ENCODE measurements at regions not wholly inside any gene's neighbourhood (a gene's known extent, or its start where the extent isn't known, plus 50 kb on each side); places are given as distances from the start of the nearest gene placed in this dataset.

DNA sequence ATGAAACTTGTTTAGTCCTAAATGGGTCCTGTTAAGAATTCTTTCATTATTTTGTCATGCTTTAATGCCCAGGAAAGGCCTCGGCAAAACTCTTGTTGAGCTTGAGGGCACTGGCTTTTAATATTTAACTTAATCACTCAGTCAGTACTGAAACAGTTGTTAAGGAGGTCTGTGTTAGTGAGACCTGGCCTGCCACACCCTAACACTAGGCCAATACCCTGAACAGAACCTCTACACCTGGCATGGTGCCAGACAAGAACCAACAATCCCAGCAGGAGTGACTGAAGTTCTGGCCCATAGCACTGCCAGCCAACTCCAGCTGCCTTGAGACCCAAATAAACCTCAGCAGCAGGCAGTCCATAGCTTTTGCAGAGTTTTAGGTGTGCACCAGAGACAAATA, 85.7 kb upstream of the ITM2A start:
- Histone ChIP-seq H3K4me3 (no peak overlapping the region), H3K36me3 (no peaks in the 10 kb centered on the region), H3K27me3 (no peaks in the 10 kb centered on the region), H3K27ac (no peak overlapping the region), H3K9me3 (no peaks in the 10 kb centered on the region), H3K4me1 (no peaks in the 10 kb centered on the region)
- no peak for TF ChIP-seq POLR2A (IDR thresholded peaks at IDR 0.05)
- TF ChIP-seq, protein P1, sequence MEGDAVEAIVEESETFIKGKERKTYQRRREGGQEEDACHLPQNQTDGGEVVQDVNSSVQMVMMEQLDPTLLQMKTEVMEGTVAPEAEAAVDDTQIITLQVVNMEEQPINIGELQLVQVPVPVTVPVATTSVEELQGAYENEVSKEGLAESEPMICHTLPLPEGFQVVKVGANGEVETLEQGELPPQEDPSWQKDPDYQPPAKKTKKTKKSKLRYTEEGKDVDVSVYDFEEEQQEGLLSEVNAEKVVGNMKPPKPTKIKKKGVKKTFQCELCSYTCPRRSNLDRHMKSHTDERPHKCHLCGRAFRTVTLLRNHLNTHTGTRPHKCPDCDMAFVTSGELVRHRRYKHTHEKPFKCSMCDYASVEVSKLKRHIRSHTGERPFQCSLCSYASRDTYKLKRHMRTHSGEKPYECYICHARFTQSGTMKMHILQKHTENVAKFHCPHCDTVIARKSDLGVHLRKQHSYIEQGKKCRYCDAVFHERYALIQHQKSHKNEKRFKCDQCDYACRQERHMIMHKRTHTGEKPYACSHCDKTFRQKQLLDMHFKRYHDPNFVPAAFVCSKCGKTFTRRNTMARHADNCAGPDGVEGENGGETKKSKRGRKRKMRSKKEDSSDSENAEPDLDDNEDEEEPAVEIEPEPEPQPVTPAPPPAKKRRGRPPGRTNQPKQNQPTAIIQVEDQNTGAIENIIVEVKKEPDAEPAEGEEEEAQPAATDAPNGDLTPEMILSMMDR (IDR thresholded peaks at IDR 0.05) = no peak
- DNase-seq = no peak
- WGBS (ENCODE audit: insufficient coverage, low coverage, low lambda C conversion rate, missing lambda C conversion rate) = 100% methylated on average over 1 of the region's 1 CpG
- ATAC-seq = no peak
- intact Hi-C loops (cut with DNase I) = no loop called here

DNA sequence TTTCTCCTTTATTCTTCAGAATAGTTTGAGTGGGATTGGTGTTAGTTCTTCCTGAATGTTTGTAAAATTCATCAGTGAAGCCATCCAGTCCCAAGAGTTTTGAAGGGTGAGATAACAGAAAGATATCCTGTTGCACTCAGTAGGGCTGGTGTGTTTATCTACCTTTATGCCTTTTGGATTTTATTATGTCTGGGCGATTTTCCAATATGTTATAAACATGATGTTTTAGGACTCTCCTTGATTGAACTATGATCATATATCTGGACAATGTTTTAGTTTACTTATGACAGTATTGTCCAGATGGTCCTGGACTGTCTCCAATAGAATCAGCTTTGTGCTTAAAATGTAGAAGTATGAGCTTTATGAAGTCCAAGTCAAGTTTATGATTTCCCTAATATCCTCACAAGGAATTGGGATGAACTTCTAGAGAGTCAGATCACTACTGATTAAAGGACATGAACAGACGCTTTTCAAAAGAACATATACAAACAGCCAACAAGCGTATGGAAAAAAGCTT, 77.6 kb upstream of the ITM2A start:
- Histone ChIP-seq H3K9me3 (no peaks in the 10 kb centered on the region), H3K36me3 (no peaks in the 10 kb centered on the region), H3K27me3 (peaks cover 0 to 7% of the 10 kb centered on the region in 2 donors), H3K27ac (no peak overlapping the region), H3K4me1 (no peaks in the 10 kb centered on the region), H3K4me3 (no peak overlapping the region)
- ATAC-seq (no peak), DNase-seq (no peak)
- TF ChIP-seq POLR2A (IDR thresholded peaks at IDR 0.05) = no peak
- TF ChIP-seq, protein P1 (IDR thresholded peaks at IDR 0.05) = no peak
- 44% methylated on average over 3 of the region's 3 CpGs for WGBS (ENCODE audit: insufficient coverage, low coverage, low lambda C conversion rate, missing lambda C conversion rate)
- intact Hi-C loops (cut with DNase I) = no loop called here

DNA sequence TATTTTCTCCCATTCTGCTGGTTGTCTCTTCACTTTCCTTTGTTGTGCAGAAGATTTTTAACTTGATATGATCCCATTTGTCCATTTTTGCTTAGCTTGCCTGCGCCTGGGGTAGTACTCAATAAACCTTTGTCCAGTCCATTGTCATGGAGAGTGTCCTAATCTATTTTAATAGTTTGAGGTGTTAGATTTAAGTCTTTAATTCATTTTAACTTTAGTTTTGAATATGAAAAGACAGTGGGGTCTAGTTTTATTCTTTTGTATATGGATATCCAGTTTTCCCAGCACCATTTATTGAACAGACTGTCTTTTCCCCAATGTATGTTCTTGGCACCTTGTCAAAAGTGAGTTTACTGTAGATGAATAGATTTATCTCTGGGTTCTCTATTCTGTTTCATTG, 76.0 kb upstream of the ITM2A start:
- WGBS (ENCODE audit: insufficient coverage, low coverage, low lambda C conversion rate, missing lambda C conversion rate) = 29% methylated on average over 1 of the region's 1 CpG
- DNase-seq = no peak
- TF ChIP-seq, protein P1 (IDR thresholded peaks at IDR 0.05) = no peak
- no peak for TF ChIP-seq POLR2A (IDR thresholded peaks at IDR 0.05)

GRCh38 chrX:79440336-79440735, 73.2 kb upstream of the ITM2A start:
- ATAC-seq (no peak), DNase-seq (no peak)
- intact Hi-C loops (cut with DNase I) = no loop called here
- no peaks in the 10 kb centered on the region for H3K36me3 ChIP-seq
- H3K4me3 ChIP-seq = no peak overlapping the region
- no peak overlapping the region for H3K27ac ChIP-seq
- no peaks in the 10 kb centered on the region for H3K27me3 ChIP-seq
- H3K4me1 ChIP-seq = no peaks in the 10 kb centered on the region
- TF ChIP-seq, protein P1 (IDR thresholded peaks at IDR 0.05) = no peak
- WGBS (ENCODE audit: insufficient coverage, low coverage, low lambda C conversion rate, missing lambda C conversion rate) = 40% methylated on average over 5 of the region's 5 CpGs
- no peaks in the 10 kb centered on the region for H3K9me3 ChIP-seq

More for the DNA sequence above, 76.0 kb upstream of the ITM2A start:
- Histone ChIP-seq H3K36me3 (no peaks in the 10 kb centered on the region), H3K27ac (no peak overlapping the region), H3K4me1 (no peaks in the 10 kb centered on the region), H3K9me3 (no peaks in the 10 kb centered on the region), H3K4me3 (no peak overlapping the region), H3K27me3 (peaks cover 0 to 7% of the 10 kb centered on the region in 2 donors)
- ATAC-seq = no peak
- intact Hi-C loops (cut with DNase I) = no loop called here

Data from right lobe of liver (tissue), 6 donors.